GM23248 (cell line): ENCODE measurements at regions not wholly inside any gene's neighbourhood (a gene's known extent, or its start where the extent isn't known, plus 50 kb on each side); places are given as distances from the start of the nearest gene placed in this dataset.

ENCODE experiments used
- EZH2 ChIP-seq: fragments of 200-600 bp; sonication (generic); IDR thresholded peaks from 2 replicates; pipeline ENCODE4 v1.6.1; 2018; ENCODE audit warnings: antibody characterized with exemption, mild to moderate bottlenecking; ENCODE audit not compliant: insufficient read depth, poor library complexity, severe bottlenecking
- EZH2phosphoT487 ChIP-seq: fragments of 200-600 bp; sonication (generic); IDR thresholded peaks from 2 replicates; pipeline ENCODE4 v1.6.1; 2018; ENCODE audit warnings: antibody characterized with exemption, moderate library complexity, mild to moderate bottlenecking, low read depth; ENCODE audit not compliant: insufficient read depth

DNA sequence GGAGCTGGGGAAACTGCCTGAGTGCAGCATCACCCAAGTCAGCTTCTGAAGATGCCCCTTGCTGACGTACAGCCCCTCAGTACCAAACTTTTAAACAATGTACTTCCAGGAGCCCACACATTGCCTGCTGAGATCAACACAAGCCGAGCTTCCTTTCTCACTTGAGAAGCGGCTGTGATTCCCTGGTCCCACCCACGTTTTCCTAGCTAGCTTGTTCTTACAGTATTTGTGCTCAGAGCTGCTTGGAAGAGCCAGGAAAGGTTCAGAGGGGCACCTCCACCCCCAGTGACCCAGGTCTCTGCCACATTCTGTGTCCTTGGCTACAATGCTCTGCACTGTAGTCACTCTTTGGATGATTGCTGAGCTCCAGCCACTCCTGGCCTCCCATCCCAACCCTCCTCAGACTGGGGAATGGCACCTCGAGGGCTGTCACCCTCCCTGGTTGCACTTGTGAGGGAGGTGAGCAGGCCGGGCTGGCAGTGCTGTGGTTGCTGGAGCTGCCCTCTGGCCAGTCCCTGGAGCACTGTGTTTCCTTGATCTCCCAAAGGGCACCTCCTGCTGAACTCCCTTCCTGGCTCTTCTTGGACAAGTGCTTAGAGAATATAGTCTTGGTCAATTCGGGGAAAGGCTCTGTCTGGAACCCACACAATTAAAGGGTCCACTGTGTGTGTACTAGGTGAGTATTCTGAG is 355.1 kb downstream of the AJAP1 start:
- TF ChIP-seq EZH2 (no peak), EZH2phosphoT487 (no peak)
